Vagina (tissue), 2 donors: ENCODE measurements at regions not wholly inside any gene's neighbourhood (a gene's known extent, or its start where the extent isn't known, plus 50 kb on each side); places are given as distances from the start of the nearest gene placed in this dataset.

Source experiments
- POLR2AphosphoS5 ChIP-seq, 2 donors: sonication (generic); formaldehyde crosslinking; IDR thresholded peaks; one replicate each; pipeline ENCODE4 v1.9.0; 2017; ENCODE audit warnings: antibody characterized with exemption in 2 of 2, mild to moderate bottlenecking in 2 of 2, low read depth in 1 of 2; ENCODE audit not compliant: insufficient read depth in 1 of 2
- TF ChIP-seq, protein P1 (sequence below), 3 experiments: fragments of 450-650 bp in 2 of 3; fragments of 200-600 bp in 1 of 3; sonication (generic) in 1 of 3; IDR thresholded peaks; one replicate each; pipeline ENCODE4 v1.5.1; 2017 to 2019; ENCODE audit warnings: antibody characterized with exemption in 3 of 3, mild to moderate bottlenecking in 2 of 3, moderate library complexity in 2 of 3

DNA sequence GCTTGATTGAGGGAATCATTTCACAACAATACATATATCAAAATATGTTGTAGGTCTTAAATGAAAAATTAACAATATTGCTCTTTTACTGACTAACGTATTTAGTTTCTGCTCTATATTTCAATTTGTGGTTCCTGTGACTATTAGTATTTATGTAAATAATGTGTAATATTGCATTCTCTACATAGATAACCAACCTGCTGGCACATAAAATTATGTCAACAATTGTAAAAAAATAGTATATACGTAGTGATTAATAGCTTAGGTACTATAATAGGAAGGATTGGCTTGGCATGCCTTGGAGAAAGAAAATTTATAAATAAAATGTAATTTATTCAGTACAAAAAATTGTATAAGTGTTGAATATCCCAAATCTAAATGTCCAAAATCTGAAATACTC lies 1336.1 kb downstream of the PCDH9 start:
- TF ChIP-seq, protein P1, sequence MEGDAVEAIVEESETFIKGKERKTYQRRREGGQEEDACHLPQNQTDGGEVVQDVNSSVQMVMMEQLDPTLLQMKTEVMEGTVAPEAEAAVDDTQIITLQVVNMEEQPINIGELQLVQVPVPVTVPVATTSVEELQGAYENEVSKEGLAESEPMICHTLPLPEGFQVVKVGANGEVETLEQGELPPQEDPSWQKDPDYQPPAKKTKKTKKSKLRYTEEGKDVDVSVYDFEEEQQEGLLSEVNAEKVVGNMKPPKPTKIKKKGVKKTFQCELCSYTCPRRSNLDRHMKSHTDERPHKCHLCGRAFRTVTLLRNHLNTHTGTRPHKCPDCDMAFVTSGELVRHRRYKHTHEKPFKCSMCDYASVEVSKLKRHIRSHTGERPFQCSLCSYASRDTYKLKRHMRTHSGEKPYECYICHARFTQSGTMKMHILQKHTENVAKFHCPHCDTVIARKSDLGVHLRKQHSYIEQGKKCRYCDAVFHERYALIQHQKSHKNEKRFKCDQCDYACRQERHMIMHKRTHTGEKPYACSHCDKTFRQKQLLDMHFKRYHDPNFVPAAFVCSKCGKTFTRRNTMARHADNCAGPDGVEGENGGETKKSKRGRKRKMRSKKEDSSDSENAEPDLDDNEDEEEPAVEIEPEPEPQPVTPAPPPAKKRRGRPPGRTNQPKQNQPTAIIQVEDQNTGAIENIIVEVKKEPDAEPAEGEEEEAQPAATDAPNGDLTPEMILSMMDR (IDR thresholded peaks at IDR 0.05): no peak
- no peak for TF ChIP-seq POLR2AphosphoS5 (IDR thresholded peaks at IDR 0.05; ENCODE audit: insufficient read depth in 1 of 2, low read depth in 1 of 2)
